Ectodermal cell (in vitro differentiated cells): ENCODE measurements at regions not wholly inside any gene's neighbourhood (a gene's known extent, or its start where the extent isn't known, plus 50 kb on each side); places are given as distances from the start of the nearest gene placed in this dataset.

Source experiments
- H3K27ac ChIP-seq: 2 replicates; pipeline ENCODE4 v1.7.0; 2013; ENCODE audit warnings: mild to moderate bottlenecking, low read depth, low read length; ENCODE audit not compliant: insufficient read depth, poor library complexity, severe bottlenecking
- H3K27me3 ChIP-seq: 2 replicates; pipeline ENCODE4 v1.7.0; 2013; ENCODE audit warnings: mild to moderate bottlenecking, low read length; ENCODE audit not compliant: insufficient read depth, control insufficient read depth, poor library complexity, severe bottlenecking
- H3K36me3 ChIP-seq: one replicate; pipeline ENCODE4 v1.7.0; 2013; ENCODE audit warnings: low read length; ENCODE audit not compliant: control insufficient read depth, insufficient read depth
- H3K4me1 ChIP-seq: one replicate; pipeline ENCODE4 v1.7.0; 2013; ENCODE audit warnings: low read length; ENCODE audit not compliant: control insufficient read depth, insufficient read depth
- H3K4me3 ChIP-seq: 2 replicates; pipeline ENCODE4 v1.7.0; 2013; ENCODE audit warnings: low read depth, low read length, control low read depth; ENCODE audit not compliant: insufficient read depth
- H3K9me3 ChIP-seq: 2 replicates; pipeline ENCODE4 v1.7.0; 2013; ENCODE audit warnings: mild to moderate bottlenecking, low read length, moderate library complexity; ENCODE audit not compliant: control insufficient read depth
- WGBS, 2 experiments: methylation state at CpG; one replicate each; pipeline ENCODE4 v1.1.7; 2013; ENCODE audit warnings: missing lambda C conversion rate in 2 of 2; 5-methylcytosine and 5-hydroxymethylcytosine counted together

DNA sequence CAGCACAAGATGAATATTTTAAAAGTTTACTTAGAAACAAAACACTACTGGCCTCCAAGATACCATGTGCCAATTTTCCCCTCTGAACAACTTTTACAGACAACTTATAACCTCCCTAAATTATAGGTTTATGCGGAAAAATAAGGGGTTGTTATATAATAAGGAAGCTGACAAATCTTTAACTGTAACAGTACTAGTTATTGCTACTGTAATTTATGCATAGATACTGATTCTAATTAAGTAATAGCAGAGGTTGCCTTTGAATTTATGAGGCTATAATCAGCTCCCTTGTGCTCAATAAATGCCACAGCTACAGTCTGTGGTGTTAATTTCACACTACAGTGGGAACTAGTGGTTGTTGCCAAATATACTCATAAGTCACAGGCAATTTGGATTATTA, 291.3 kb upstream of the PCSK5 start:
- H3K27me3 ChIP-seq = no peaks in the 10 kb centered on the region
- WGBS, 2 experiments = no CpG with 5 or more reads among the region's 1 CpG
- no peak overlapping the region for H3K27ac ChIP-seq
- no peaks in the 10 kb centered on the region for H3K36me3 ChIP-seq
- H3K4me3 ChIP-seq = no peak overlapping the region
- no peaks in the 10 kb centered on the region for H3K4me1 ChIP-seq
- no peaks in the 10 kb centered on the region for H3K9me3 ChIP-seq

DNA sequence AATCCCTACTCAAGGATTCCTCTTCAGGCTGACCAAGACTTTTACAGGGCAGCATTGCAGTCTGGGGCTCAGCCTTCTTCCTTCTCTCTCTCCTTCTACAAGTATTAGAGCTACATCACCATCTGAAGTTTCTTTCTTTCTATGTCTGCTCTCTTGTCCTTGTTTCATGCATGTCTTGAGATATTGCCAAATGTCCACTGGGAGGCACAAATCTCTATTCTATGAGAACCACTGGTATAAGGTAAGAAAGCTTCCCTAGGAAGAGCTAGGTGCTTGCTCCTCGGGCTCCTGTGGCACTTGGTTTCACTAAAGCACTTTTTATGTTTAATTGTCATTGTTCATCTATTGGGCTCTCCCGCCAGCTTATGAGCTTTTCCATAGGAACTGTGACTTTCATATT, 289.2 kb upstream of the PCSK5 start:
- Histone ChIP-seq H3K4me1 (no peaks in the 10 kb centered on the region), H3K27me3 (no peaks in the 10 kb centered on the region), H3K9me3 (no peaks in the 10 kb centered on the region), H3K36me3 (no peaks in the 10 kb centered on the region), H3K27ac (no peak overlapping the region), H3K4me3 (no peak overlapping the region)
- WGBS, 2 experiments = 86 to 95% methylated on average over 2 of the region's 2 CpGs

- no peaks in the 10 kb centered on the region for H3K27me3 ChIP-seq
- H3K27ac ChIP-seq = no peak overlapping the region
- H3K4me3 ChIP-seq = no peak overlapping the region
- H3K4me1 ChIP-seq = no peaks in the 10 kb centered on the region
- H3K9me3 ChIP-seq = no peaks in the 10 kb centered on the region
- 84 to 94% methylated on average over 4 of the region's 4 CpGs for WGBS, 2 experiments
- no peaks in the 10 kb centered on the region for H3K36me3 ChIP-seq
Measured at GRCh38 chr9:75602060-75602459, 288.4 kb upstream of the PCSK5 start.

DNA sequence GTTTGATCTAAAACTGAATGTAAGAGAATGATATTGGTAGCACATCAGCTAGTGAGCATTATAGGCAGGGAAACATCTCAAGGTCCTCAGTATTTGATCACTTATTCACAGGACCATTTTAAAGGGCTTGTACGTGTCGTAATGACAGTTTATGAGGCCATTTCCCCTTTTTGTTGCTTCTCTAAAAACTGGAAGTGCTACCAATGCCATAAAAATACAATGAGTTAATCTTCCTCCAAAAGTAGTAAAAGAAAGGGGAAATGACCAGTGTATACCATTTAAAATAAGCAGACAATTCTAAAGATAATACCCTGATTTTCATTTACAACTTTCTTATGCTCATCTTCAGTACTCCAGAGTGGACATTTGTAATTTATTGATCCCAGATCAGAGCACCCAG, 285.8 kb upstream of the PCSK5 start:
- Histone ChIP-seq H3K9me3 (no peaks in the 10 kb centered on the region), H3K4me3 (no peak overlapping the region), H3K27ac (no peak overlapping the region), H3K27me3 (no peaks in the 10 kb centered on the region), H3K4me1 (no peaks in the 10 kb centered on the region), H3K36me3 (no peaks in the 10 kb centered on the region)
- WGBS, 2 experiments = 97 to 100% methylated on average over 2 of the region's 2 CpGs

GRCh38 chr9:75607521-75607920, 283.0 kb upstream of the PCSK5 start:
- Histone ChIP-seq H3K4me1 (no peaks in the 10 kb centered on the region), H3K36me3 (no peaks in the 10 kb centered on the region), H3K4me3 (no peak overlapping the region), H3K27ac (no peak overlapping the region), H3K27me3 (no peaks in the 10 kb centered on the region), H3K9me3 (no peaks in the 10 kb centered on the region)
- WGBS, 2 experiments = 93 to 95% methylated on average over 2 of the region's 2 CpGs

- Histone ChIP-seq H3K4me1 (no peaks in the 10 kb centered on the region), H3K27me3 (no peaks in the 10 kb centered on the region), H3K4me3 (no peak overlapping the region), H3K9me3 (no peaks in the 10 kb centered on the region), H3K27ac (no peak overlapping the region), H3K36me3 (no peaks in the 10 kb centered on the region)
Measured at GRCh38 chr9:75609401-75609800, 281.1 kb upstream of the PCSK5 start.

DNA sequence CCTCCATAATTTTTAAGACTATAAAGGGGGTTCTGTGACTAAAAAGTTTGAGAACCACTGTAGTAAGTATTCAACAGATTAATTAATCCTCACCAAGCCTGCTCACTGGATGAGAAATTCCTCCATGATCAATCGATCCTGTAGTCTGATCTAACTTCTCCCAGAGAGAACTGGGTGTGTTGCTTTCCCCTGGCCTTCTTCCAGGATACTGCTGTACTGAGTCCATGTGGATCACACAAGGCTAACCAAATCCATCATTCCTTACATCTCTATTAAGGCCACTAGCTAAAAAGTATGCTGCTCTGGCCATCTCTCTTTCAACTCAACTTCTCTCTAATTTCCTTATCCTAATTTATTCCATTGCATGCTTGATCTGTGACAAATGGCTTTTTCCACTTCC, 280.2 kb upstream of the PCSK5 start:
- WGBS, 2 experiments = 96% methylated on average over 1 of the region's 1 CpG

DNA sequence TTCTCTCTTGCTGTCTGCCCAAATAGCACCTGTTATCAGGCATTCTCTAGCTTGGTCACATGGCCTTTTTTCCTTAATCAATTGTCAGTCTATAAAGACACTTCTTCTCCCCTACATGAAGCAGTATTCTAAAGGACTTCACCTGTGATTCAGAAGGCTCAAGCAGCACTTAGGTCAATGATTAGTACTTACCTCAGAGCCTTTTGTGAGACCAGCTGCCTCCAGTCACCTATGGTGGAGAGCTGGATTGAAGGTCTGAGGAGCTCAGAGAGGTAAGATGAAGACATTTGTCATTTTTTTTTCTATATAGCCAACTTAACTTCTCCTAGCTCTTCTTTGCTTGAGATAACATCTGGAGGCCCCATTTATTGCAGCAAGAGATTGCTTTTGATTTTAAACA, 278.3 kb upstream of the PCSK5 start:
- no peaks in the 10 kb centered on the region for H3K9me3 ChIP-seq
- H3K4me3 ChIP-seq = no peak overlapping the region
- H3K36me3 ChIP-seq = no peaks in the 10 kb centered on the region
- no peaks in the 10 kb centered on the region for H3K27me3 ChIP-seq
- no peaks in the 10 kb centered on the region for H3K4me1 ChIP-seq
- H3K27ac ChIP-seq = no peak overlapping the region

More for the DNA sequence above, 280.2 kb upstream of the PCSK5 start:
- H3K9me3 ChIP-seq = no peaks in the 10 kb centered on the region
- H3K36me3 ChIP-seq = no peaks in the 10 kb centered on the region
- H3K4me3 ChIP-seq = no peak overlapping the region
- H3K27me3 ChIP-seq = no peaks in the 10 kb centered on the region
- no peak overlapping the region for H3K27ac ChIP-seq
- no peaks in the 10 kb centered on the region for H3K4me1 ChIP-seq

DNA sequence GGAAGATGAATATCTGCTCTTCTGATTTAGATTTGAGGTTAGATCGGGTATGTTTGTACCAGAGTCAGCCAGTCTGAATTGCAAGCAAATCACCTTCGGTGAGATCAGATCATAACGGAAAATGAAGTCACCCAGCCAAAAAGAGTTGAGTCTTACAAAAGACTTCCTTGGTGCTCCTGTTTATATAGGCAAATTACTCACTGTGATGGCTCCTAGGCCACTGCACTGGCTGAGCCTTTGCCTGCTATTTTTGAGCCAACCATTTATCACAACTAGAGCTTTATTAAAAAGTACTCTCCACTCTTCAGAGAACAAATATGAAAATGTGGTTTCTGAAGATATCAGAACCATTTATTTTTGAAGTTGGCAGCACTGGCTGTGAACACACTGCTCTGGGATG, 277.7 kb upstream of the PCSK5 start:
- no peak overlapping the region for H3K27ac ChIP-seq
- WGBS, 2 experiments = 77 to 79% methylated on average over 3 of the region's 3 CpGs
- no peaks in the 10 kb centered on the region for H3K9me3 ChIP-seq
- no peaks in the 10 kb centered on the region for H3K27me3 ChIP-seq
- H3K4me1 ChIP-seq = no peaks in the 10 kb centered on the region
- no peak overlapping the region for H3K4me3 ChIP-seq
- no peaks in the 10 kb centered on the region for H3K36me3 ChIP-seq

DNA sequence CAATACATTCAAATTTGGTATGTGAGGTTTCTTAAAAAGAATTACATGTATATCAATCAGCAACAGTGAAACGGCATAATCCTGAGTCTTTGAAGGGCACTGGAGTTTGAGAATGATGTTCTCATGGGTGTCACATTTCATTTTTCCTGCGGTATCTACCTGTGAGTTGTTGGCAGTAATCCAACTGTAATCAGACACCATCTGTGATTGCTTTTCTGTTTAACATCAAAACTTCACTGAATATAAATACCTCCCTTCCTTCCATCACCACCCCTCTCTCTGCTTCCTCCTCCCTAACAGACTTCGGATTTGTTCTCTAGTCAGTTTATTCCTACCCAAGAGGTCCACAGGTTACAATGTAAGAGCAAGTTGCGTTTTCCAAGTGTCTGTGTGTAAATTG, 275.2 kb upstream of the PCSK5 start:
- H3K9me3 ChIP-seq = no peaks in the 10 kb centered on the region
- WGBS, 2 experiments = 83 to 87% methylated on average over 4 of the region's 4 CpGs

GRCh38 chr9:75616052-75616451, 274.4 kb upstream of the PCSK5 start:
- H3K36me3 ChIP-seq = no peaks in the 10 kb centered on the region
- no peak overlapping the region for H3K4me3 ChIP-seq
- H3K27ac ChIP-seq = no peak overlapping the region
- H3K27me3 ChIP-seq = no peaks in the 10 kb centered on the region
- no peaks in the 10 kb centered on the region for H3K9me3 ChIP-seq
- no peaks in the 10 kb centered on the region for H3K4me1 ChIP-seq
- WGBS, 2 experiments = no CpG with 5 or more reads among the region's 1 CpG

More for the DNA sequence above, 275.2 kb upstream of the PCSK5 start:
- H3K27me3 ChIP-seq = no peaks in the 10 kb centered on the region
- H3K36me3 ChIP-seq = no peaks in the 10 kb centered on the region
- no peak overlapping the region for H3K27ac ChIP-seq
- no peak overlapping the region for H3K4me3 ChIP-seq
- no peaks in the 10 kb centered on the region for H3K4me1 ChIP-seq
